ENCODE measurements at regions not wholly inside any gene's neighbourhood (a gene's known extent, or its start where the extent isn't known, plus 50 kb on each side); places are given as distances from the start of the nearest gene placed in this dataset.

GRCh38 chr12:91561301-91561957 is 378.8 kb upstream of the DCN start:
- TF ChIP-seq GATA3 (IDR thresholded peaks at IDR 0.05; ENCODE audit: low read depth, low read length) (no peak), GATA2 (IDR thresholded peaks at IDR 0.05; ENCODE audit: low read depth, low read length) (no peak)
